Breast epithelium (tissue), 4 donors: ENCODE measurements at regions not wholly inside any gene's neighbourhood (a gene's known extent, or its start where the extent isn't known, plus 50 kb on each side); places are given as distances from the start of the nearest gene placed in this dataset.
"Not testable (repeated sequence)": the region's sequence is repeated elsewhere in the genome, so short reads cannot be mapped to it uniquely, and the experiment has no call there.

ENCODE experiments used
- DNase-seq, 2 donors: peaks; one replicate each; pipeline ENCODE4 v3.0.0-alpha.2; 2019; ENCODE audit warnings: low spot score in 2 of 2
- H3K27ac ChIP-seq, 2 donors: fragments of 200-600 bp; sonication (generic) in 1 of 2; one replicate each; pipeline ENCODE4 v1.5.1; 2016 to 2019; ENCODE audit warnings: mild to moderate bottlenecking in 1 of 2
- H3K27me3 ChIP-seq, 2 donors: fragments of 200-600 bp; sonication (generic) in 1 of 2; one replicate each; pipeline versions ENCODE4 v1.5.1 to v1.6.0; 2017 to 2019; ENCODE audit warnings: control low read depth in 1 of 2, mild to moderate bottlenecking in 1 of 2
- H3K36me3 ChIP-seq: fragments of 200-600 bp; one replicate; pipeline ENCODE4 v1.5.1; 2019
- H3K4me1 ChIP-seq, 2 donors: fragments of 200-600 bp; sonication (generic); one replicate each; pipeline ENCODE4 v1.5.1; 2016 to 2019; ENCODE audit warnings: control low read depth in 1 of 2
- H3K4me3 ChIP-seq, 3 donors: fragments of 200-600 bp; sonication (generic); 1 replicate in 2 of 3; 2 replicates in 1 of 3; pipeline ENCODE4 v1.5.1; 2016 to 2019; ENCODE audit warnings: mild to moderate bottlenecking in 3 of 3, moderate library complexity in 2 of 3
- H3K9me3 ChIP-seq, 2 donors: fragments of 200-600 bp; sonication (generic) in 1 of 2; one replicate each; pipeline ENCODE4 v1.5.1; 2016 to 2019; ENCODE audit warnings: control low read depth in 1 of 2
- CTCF ChIP-seq, 3 donors: fragments of 450-650 bp; IDR thresholded peaks; one replicate each; pipeline ENCODE4 v1.5.1; 2016 to 2017; ENCODE audit warnings: antibody characterized with exemption in 3 of 3, mild to moderate bottlenecking in 3 of 3, moderate library complexity in 3 of 3
- POLR2A ChIP-seq: fragments of 450-650 bp; IDR thresholded peaks from one replicate; pipeline ENCODE4 v1.6.1; 2016; ENCODE audit warnings: antibody characterized with exemption, mild to moderate bottlenecking, moderate library complexity
- POLR2AphosphoS5 ChIP-seq, 3 donors: sonication (generic); formaldehyde crosslinking; IDR thresholded peaks; one replicate each; pipeline ENCODE4 v1.6.1; 2017; ENCODE audit warnings: antibody characterized with exemption in 3 of 3
- intact Hi-C: fragments of 100-400 bp; cut with DNase I; formaldehyde crosslinking; loops from one replicate; pipeline ENCODE4 v1.15.1; 2023; ENCODE audit warnings: low total_unique reads

GRCh38 chr7:66539902-66540375, 88.7 kb upstream of the KCTD7 start:
- no peak overlapping the region for H3K27ac ChIP-seq
- no peaks in the 10 kb centered on the region for H3K9me3 ChIP-seq
- DNase-seq, result no peak
- intact Hi-C loops, result no loop called here
- TF ChIP-seq POLR2A, result no peak
- TF ChIP-seq POLR2AphosphoS5 (IDR thresholded peaks at IDR 0.05), result no peak
- TF ChIP-seq CTCF (IDR thresholded peaks at IDR 0.05), result no peak
- no peak overlapping the region for H3K4me3 ChIP-seq
- no peaks in the 10 kb centered on the region for H3K4me1 ChIP-seq
- H3K27me3 ChIP-seq, result no peaks in the 10 kb centered on the region
- H3K36me3 ChIP-seq, result no peaks in the 10 kb centered on the region

- Histone ChIP-seq H3K27me3 (no peaks in the 10 kb centered on the region), H3K36me3 (no peaks in the 10 kb centered on the region), H3K4me3 (no peak overlapping the region), H3K4me1 (no peaks in the 10 kb centered on the region), H3K27ac (no peak overlapping the region), H3K9me3 (no peaks in the 10 kb centered on the region)
- intact Hi-C loops, result no loop called here
- TF ChIP-seq POLR2A, result no peak
- TF ChIP-seq POLR2AphosphoS5 (IDR thresholded peaks at IDR 0.05), result no peak
- TF ChIP-seq CTCF (IDR thresholded peaks at IDR 0.05), result no peak
- DNase-seq, result no peak
Measured at GRCh38 chr7:66542049-66542448, 86.6 kb upstream of the KCTD7 start.

GRCh38 chr7:66542528-66543269, 86.0 kb upstream of the KCTD7 start:
- H3K4me3 ChIP-seq, result no peak overlapping the region
- H3K36me3 ChIP-seq, result no peaks in the 10 kb centered on the region
- H3K9me3 ChIP-seq, result no peaks in the 10 kb centered on the region
- no peaks in the 10 kb centered on the region for H3K4me1 ChIP-seq
- no peak for TF ChIP-seq POLR2AphosphoS5 (IDR thresholded peaks at IDR 0.05)
- TF ChIP-seq POLR2A, result no peak
- TF ChIP-seq CTCF (IDR thresholded peaks at IDR 0.05), result no peak
- H3K27me3 ChIP-seq, result no peaks in the 10 kb centered on the region
- no peak for DNase-seq
- no peak overlapping the region for H3K27ac ChIP-seq
- intact Hi-C loops, result no loop called here

- H3K4me1 ChIP-seq, result no peaks in the 10 kb centered on the region
- no peak overlapping the region for H3K27ac ChIP-seq
- TF ChIP-seq POLR2A (no peak), CTCF (IDR thresholded peaks at IDR 0.05) (no peak), POLR2AphosphoS5 (IDR thresholded peaks at IDR 0.05) (no peak)
- no peaks in the 10 kb centered on the region for H3K27me3 ChIP-seq
- no peaks in the 10 kb centered on the region for H3K9me3 ChIP-seq
- peak in 1 of 2 donors; percentile 30 for DNase-seq
- H3K36me3 ChIP-seq, result no peaks in the 10 kb centered on the region
- intact Hi-C loops, result no loop called here
- no peak overlapping the region for H3K4me3 ChIP-seq
Measured at GRCh38 chr7:66549466-66549865, 79.2 kb upstream of the KCTD7 start.

GRCh38 chr7:66553001-66553400, 75.7 kb upstream of the KCTD7 start:
- H3K36me3 ChIP-seq, result no peaks in the 10 kb centered on the region
- no peak for DNase-seq
- TF ChIP-seq CTCF (IDR thresholded peaks at IDR 0.05) (no peak), POLR2AphosphoS5 (IDR thresholded peaks at IDR 0.05) (no peak), POLR2A (no peak)
- peak overlapping the region in 1 of 2 donors; percentile 19 for H3K27ac ChIP-seq
- H3K27me3 ChIP-seq, result no peaks in the 10 kb centered on the region
- intact Hi-C loops, result no loop called here
- H3K4me1 ChIP-seq, result no peaks in the 10 kb centered on the region
- no peak overlapping the region for H3K4me3 ChIP-seq
- H3K9me3 ChIP-seq, result no peaks in the 10 kb centered on the region

- H3K4me3 ChIP-seq, H3K36me3 ChIP-seq, DNase-seq, H3K27me3 ChIP-seq, intact Hi-C loops, H3K4me1 ChIP-seq, H3K9me3 ChIP-seq: not testable (repeated sequence)
- peak overlapping the region in 1 of 2 donors; percentile 88 for H3K27ac ChIP-seq
Measured at GRCh38 chr7:66553675-66554074, 75.0 kb upstream of the KCTD7 start.

- H3K9me3 ChIP-seq, intact Hi-C loops, H3K4me3 ChIP-seq, H3K36me3 ChIP-seq, H3K4me1 ChIP-seq, H3K27me3 ChIP-seq: not testable (repeated sequence)
- peak overlapping the region; percentile 48 to 88 for H3K27ac ChIP-seq
- DNase-seq, result peak in 1 of 2 donors; percentile 30
Measured at GRCh38 chr7:66554291-66554690, 74.4 kb upstream of the KCTD7 start.

- H3K36me3 ChIP-seq, H3K4me3 ChIP-seq, H3K4me1 ChIP-seq, H3K9me3 ChIP-seq, intact Hi-C loops, H3K27me3 ChIP-seq, DNase-seq: not testable (repeated sequence)
- H3K27ac ChIP-seq, result peak overlapping the region; percentile 52 to 88
Measured at GRCh38 chr7:66554842-66555430, 73.7 kb upstream of the KCTD7 start.
